K562 (cell line): ENCODE measurements at regions not wholly inside any gene's neighbourhood (a gene's known extent, or its start where the extent isn't known, plus 50 kb on each side); places are given as distances from the start of the nearest gene placed in this dataset.

Experiments used
- ATAC-seq: fragments of 200-7000 bp; cut with Tn5 transposase; 3 replicates; pipeline ENCODE4 v1.9.1; 2020; ENCODE audit warnings: moderate library complexity
- BruUV-seq: library from RNA; stranded (reverse); fragments of 400-500 nt; replicated peaks from 2 replicates; lab custom pipeline; 2021; lab: Mats Ljungman, UMichigan
- CTCF ChIA-PET: fragments of 300-600 bp; formaldehyde crosslinking; extraction: SDS; loops from one replicate; lab custom pipeline; 2021; ENCODE audit warnings: low intra/inter-chr PET ratio; lab: Yijun Ruan, JAX
- POLR2A ChIA-PET: fragments of 300-600, 350-650 bp; sonication (Branson Sonifier 250); formaldehyde crosslinking; extraction: SDS; loops from one replicate; lab custom pipeline; 2021; ENCODE audit warnings: antibody characterized with exemption, inconsistent platforms; lab: Yijun Ruan, JAX
- DNase-seq, 4 experiments: peaks; one replicate each; pipeline versions ENCODE4 v3.0.0 to v3.0.0-alpha.2; 2011 to 2018; ENCODE audit warnings: low spot score in 3 of 4, mixed read lengths in 3 of 4; ENCODE audit errors: extremely low read depth in 1 of 4
- FAIRE-seq: peaks from 2 replicates; lab custom pipeline; 2011; peaks lifted over from hg19 to GRCh38; lab: Jason Lieb, UNC
- H2AFZ ChIP-seq: 2 replicates; pipeline ENCODE4 v1.6.0; 2011; ENCODE audit warnings: low read depth, low read length, control low read depth, inconsistent platforms
- H3K27ac ChIP-seq: fragments of 200-600 bp; 3 replicates; pipeline ENCODE4 v1.8.0; 2011; ENCODE audit warnings: low read depth, mild to moderate bottlenecking, control low read depth, inconsistent platforms, low read length, moderate library complexity, mixed read lengths; ENCODE audit errors: extremely low read depth
- H3K27me3 ChIP-seq, 2 experiments: fragments of 300-600 bp in 1 of 2; 2 replicates in 1 of 2; 3 replicates in 1 of 2; pipeline versions ENCODE4 v1.6.0 to v1.8.0; 2011; ENCODE audit warnings: inconsistent platforms in 2 of 2, low read length in 2 of 2, mild to moderate bottlenecking in 1 of 2, mixed read lengths in 1 of 2, moderate library complexity in 1 of 2; ENCODE audit not compliant: control insufficient read depth in 2 of 2, insufficient read depth in 2 of 2
- H3K36me3 ChIP-seq: fragments of 300-600 bp; 3 replicates; pipeline ENCODE4 v1.8.0; 2011; ENCODE audit warnings: mild to moderate bottlenecking, low read length, inconsistent platforms; ENCODE audit not compliant: control insufficient read depth, insufficient read depth
- H3K4me1 ChIP-seq, 2 experiments: fragments of 200-600 bp in 1 of 2; replicated peaks in 1 of 2; 2 replicates in 1 of 2; 3 replicates in 1 of 2; pipeline versions ENCODE4 v1.5.1 to v1.8.0; 2011; ENCODE audit warnings: inconsistent platforms in 2 of 2, low read length in 2 of 2, mild to moderate bottlenecking in 1 of 2, mixed read lengths in 1 of 2, moderate library complexity in 1 of 2; ENCODE audit not compliant: control insufficient read depth in 2 of 2, insufficient read depth in 2 of 2
- H3K4me2 ChIP-seq: 2 replicates; pipeline ENCODE4 v1.6.1; 2011; ENCODE audit warnings: low read length, control low read depth, inconsistent platforms, mixed read lengths; ENCODE audit not compliant: insufficient read depth
- H3K4me3 ChIP-seq: fragments of 200-600 bp; sonication (generic), shearing (Covaris generic); 2 replicates; pipeline ENCODE4 v1.5.1; 2016; ENCODE audit warnings: control low read depth, inconsistent platforms
- H3K79me2 ChIP-seq: fragments of 200-600 bp; 3 replicates; pipeline ENCODE4 v1.8.0; 2011; ENCODE audit warnings: low read length, inconsistent platforms; ENCODE audit not compliant: control insufficient read depth, insufficient read depth
- H3K9ac ChIP-seq, 2 experiments: 2 replicates each; pipeline versions ENCODE4 v1.6.0 to v1.6.1; 2011; ENCODE audit warnings: low read depth in 2 of 2, low read length in 2 of 2, control low read depth in 1 of 2, inconsistent platforms in 1 of 2, mild to moderate bottlenecking in 1 of 2, mixed read lengths in 1 of 2; ENCODE audit not compliant: insufficient read depth in 1 of 2
- H3K9me1 ChIP-seq: one replicate; pipeline ENCODE4 v1.6.0; 2011; ENCODE audit warnings: inconsistent platforms, mild to moderate bottlenecking, low read length, moderate library complexity; ENCODE audit not compliant: control insufficient read depth, insufficient read depth
- H3K9me3 ChIP-seq: replicated peaks from 2 replicates; pipeline ENCODE4 v1.5.1; 2011; ENCODE audit warnings: low read depth, low read length, inconsistent platforms; ENCODE audit not compliant: control insufficient read depth, insufficient read depth
- H4K20me1 ChIP-seq: replicated peaks from 2 replicates; pipeline ENCODE4 v1.6.1; 2011; ENCODE audit warnings: low read length, inconsistent platforms, mixed read lengths; ENCODE audit not compliant: control insufficient read depth, insufficient read depth
- CHD7 ChIP-seq: fragments of 200-600 bp; sonication (generic); IDR thresholded peaks from one replicate; pipeline ENCODE4 v1.6.1; 2012; ENCODE audit warnings: mild to moderate bottlenecking, low read depth, low read length, inconsistent platforms
- FOXP1 ChIP-seq: sonication (generic); formaldehyde crosslinking; IDR thresholded peaks from 2 replicates; pipeline ENCODE4 v1.8.0; 2022; ENCODE audit warnings: mild to moderate bottlenecking, missing genetic modification reagents
- L3MBTL2 ChIP-seq: fragments of 450-650 bp; IDR thresholded peaks from 2 replicates; pipeline ENCODE4 v1.6.1; 2016; ENCODE audit warnings: mild to moderate bottlenecking, moderate library complexity
- MNT ChIP-seq, 2 experiments: fragments of 450-650 bp; conservative IDR thresholded peaks; 2 replicates each; pipeline ENCODE4 v1.6.1; 2017; ENCODE audit warnings: mild to moderate bottlenecking in 2 of 2, moderate library complexity in 2 of 2
- MXI1 ChIP-seq: IDR thresholded peaks from 2 replicates; pipeline ENCODE4 v1.6.1; 2011; ENCODE audit warnings: low read depth, mild to moderate bottlenecking, improper control_type of control experiment, low read length
- NCOA6 ChIP-seq: fragments of 450-650 bp; IDR thresholded peaks from 2 replicates; pipeline ENCODE4 v1.6.1; 2017; ENCODE audit warnings: mild to moderate bottlenecking
- NR3C1 ChIP-seq: sonication (generic); formaldehyde crosslinking; IDR thresholded peaks from 2 replicates; pipeline ENCODE4 v1.8.1; 2022; ENCODE audit warnings: missing genetic modification reagents
- PHF21A ChIP-seq: fragments of 450-650 bp; IDR thresholded peaks from 2 replicates; pipeline ENCODE4 v1.6.1; 2017; ENCODE audit warnings: low read depth, borderline replicate concordance
- SAFB2 ChIP-seq: fragments of 200-400 bp; formaldehyde crosslinking; IDR thresholded peaks from 2 replicates; pipeline ENCODE4 v1.6.1; 2018; ENCODE audit warnings: borderline replicate concordance, low read length, low read depth, moderate library complexity; ENCODE audit not compliant: severe bottlenecking
- in situ Hi-C: fragments of 300-500 bp; cut with MboI; formaldehyde crosslinking; loops from 4 replicates; pipeline ENCODE4 v1.15.0; 2018; ENCODE audit warnings: inconsistent platforms, mixed read lengths
- intact Hi-C: fragments of 100-400 bp; cut with micrococcal nuclease; formaldehyde crosslinking; loops from 2 replicates; pipeline ENCODE4 v1.14.2; 2022

GRCh38 chr4:41442810-41443209, 95.1 kb upstream of the LIMCH1 start:
- no peak overlapping the region for H3K4me2 ChIP-seq
- no peak overlapping the region for H2AFZ ChIP-seq
- ChIA-PET POLR2A (interaction anchor here (1.1 kb wide), 1 partner anchor 15 kb away, joined by 3 read pairs; no protein-coding TSS in a partner anchor), CTCF (no interaction called here)
- ATAC-seq, result no peak
- no peaks in the 10 kb centered on the region for H3K79me2 ChIP-seq
- H3K36me3 ChIP-seq, result no peaks in the 10 kb centered on the region
- no peak overlapping the region for H3K27ac ChIP-seq
- FAIRE-seq, result no peak
- TF ChIP-seq NR3C1 (no peak), MXI1 (no peak), CHD7 (no peak), L3MBTL2 (no peak), NCOA6 (no peak), SAFB2 (no peak), FOXP1 (CRISPR knock-in tag) (no peak), PHF21A (no peak), MNT (conservative IDR thresholded peaks at IDR 0.05) (no peak)
- TF ChIP-seq, all 486 proteins: peak for 0
- no peaks in the 10 kb centered on the region for H3K9me1 ChIP-seq
- in situ Hi-C loops (no loop called here), intact Hi-C loops (no loop called here)
- no peaks in the 10 kb centered on the region for H3K4me1 ChIP-seq
- H3K9ac ChIP-seq, result no peak overlapping the region
- no TSS peak for BruUV-seq
- no peak overlapping the region for H3K4me3 ChIP-seq
- H3K27me3 ChIP-seq, result no peaks in the 10 kb centered on the region
- DNase-seq, result no peak
- no peaks in the 10 kb centered on the region for H4K20me1 ChIP-seq
- H3K9me3 ChIP-seq, result no peaks in the 10 kb centered on the region
